Keratinocyte (primary cell): ENCODE measurements at regions not wholly inside any gene's neighbourhood (a gene's known extent, or its start where the extent isn't known, plus 50 kb on each side); places are given as distances from the start of the nearest gene placed in this dataset.

Experiments
- DNase-seq: peaks from one replicate; pipeline ENCODE4 v3.0.0-alpha.2; 2011; ENCODE audit warnings: low read depth, missing footprints, low spot score
- FAIRE-seq: peaks from 2 replicates; lab custom pipeline; 2011; peaks lifted over from hg19 to GRCh38; lab: Jason Lieb, UNC
- H2AFZ ChIP-seq: 2 replicates; pipeline ENCODE4 v1.6.0; 2012; ENCODE audit warnings: low read length, control low read depth, inconsistent platforms; ENCODE audit not compliant: control insufficient read depth
- H3K27ac ChIP-seq: 2 replicates; pipeline ENCODE4 v1.5.1; 2011; ENCODE audit warnings: low read length; ENCODE audit not compliant: control insufficient read depth, insufficient read depth
- H3K27me3 ChIP-seq: 3 replicates; pipeline ENCODE4 v1.6.0; 2011; ENCODE audit warnings: low read length; ENCODE audit not compliant: control insufficient read depth, insufficient read depth; ENCODE audit errors: extremely low read depth
- H3K36me3 ChIP-seq, 2 experiments: 2 replicates in 1 of 2; 3 replicates in 1 of 2; pipeline ENCODE4 v1.5.1; 2011; ENCODE audit warnings: low read length in 2 of 2, mild to moderate bottlenecking in 1 of 2; ENCODE audit not compliant: control insufficient read depth in 2 of 2, insufficient read depth in 2 of 2; ENCODE audit errors: extremely low read depth in 1 of 2
- H3K4me1 ChIP-seq: 3 replicates; pipeline ENCODE4 v1.5.1; 2011; ENCODE audit warnings: low read length; ENCODE audit not compliant: control insufficient read depth, insufficient read depth; ENCODE audit errors: extremely low read depth
- H3K4me2 ChIP-seq: 3 replicates; pipeline ENCODE4 v1.6.0; 2011; ENCODE audit warnings: low read depth, low read length; ENCODE audit not compliant: control insufficient read depth, insufficient read depth; ENCODE audit errors: extremely low read depth
- H3K4me3 ChIP-seq, 3 experiments: fragments of 200-600 bp in 1 of 3; sonication (generic) in 1 of 3; 2 replicates in 2 of 3; 3 replicates in 1 of 3; pipeline ENCODE4 v1.5.1; 2011 to 2016; ENCODE audit warnings: low read length in 3 of 3, mild to moderate bottlenecking in 3 of 3, control low read depth in 2 of 3, inconsistent platforms in 1 of 3, low read depth in 1 of 3, mixed read lengths in 1 of 3, mixed run types in 1 of 3, moderate library complexity in 1 of 3; ENCODE audit not compliant: control insufficient read depth in 2 of 3, insufficient read depth in 2 of 3; ENCODE audit errors: extremely low read depth in 1 of 3
- H3K79me2 ChIP-seq: 2 replicates; pipeline ENCODE4 v1.6.0; 2012; ENCODE audit warnings: low read length; ENCODE audit not compliant: control insufficient read depth, insufficient read depth
- H3K9ac ChIP-seq: 3 replicates; pipeline ENCODE4 v1.6.0; 2011; ENCODE audit warnings: low read length; ENCODE audit not compliant: control insufficient read depth, insufficient read depth; ENCODE audit errors: extremely low read depth
- H3K9me1 ChIP-seq: 3 replicates; pipeline ENCODE4 v1.6.0; 2011; ENCODE audit warnings: low read length; ENCODE audit not compliant: control insufficient read depth, insufficient read depth; ENCODE audit errors: extremely low read depth
- H3K9me3 ChIP-seq: 2 replicates; pipeline ENCODE4 v1.5.1; 2012; ENCODE audit warnings: low read depth, low read length; ENCODE audit not compliant: control insufficient read depth
- H4K20me1 ChIP-seq: 3 replicates; pipeline ENCODE4 v1.6.0; 2011; ENCODE audit warnings: low read length; ENCODE audit not compliant: control insufficient read depth, insufficient read depth; ENCODE audit errors: extremely low read depth
- CTCF ChIP-seq, 3 experiments: IDR thresholded peaks in 1 of 3; conservative IDR thresholded peaks in 1 of 3; optimal IDR thresholded peaks in 1 of 3; 2 replicates in 2 of 3; 3 replicates in 1 of 3; pipeline versions ENCODE3 to v1.5.1; 2011; ENCODE audit warnings: low read length in 3 of 3, mild to moderate bottlenecking in 3 of 3, moderate library complexity in 2 of 3, control low read depth in 1 of 3, inconsistent platforms in 1 of 3; ENCODE audit not compliant: insufficient read depth in 2 of 3; ENCODE audit errors: extremely low read depth in 1 of 3
- EZH2 ChIP-seq: IDR thresholded peaks from one replicate; pipeline ENCODE4 v1.6.1; 2012; ENCODE audit warnings: inconsistent platforms, mild to moderate bottlenecking, low read length, moderate library complexity
- dilution Hi-C: fragments of 300-500 bp; cut with MboI; formaldehyde crosslinking; loops from one replicate; pipeline ENCODE4 v1.7.0; 2020; ENCODE audit warnings: low sequenced_read_pairs; ENCODE audit not compliant: extremely low pct_ligation_motif_present

- dilution Hi-C loops, result no loop called here
- FAIRE-seq, result no peak
- no peaks in the 10 kb centered on the region for H3K27me3 ChIP-seq
Measured at GRCh38 chr16:13795131-13795530, 124.8 kb upstream of the ERCC4 start.

DNA sequence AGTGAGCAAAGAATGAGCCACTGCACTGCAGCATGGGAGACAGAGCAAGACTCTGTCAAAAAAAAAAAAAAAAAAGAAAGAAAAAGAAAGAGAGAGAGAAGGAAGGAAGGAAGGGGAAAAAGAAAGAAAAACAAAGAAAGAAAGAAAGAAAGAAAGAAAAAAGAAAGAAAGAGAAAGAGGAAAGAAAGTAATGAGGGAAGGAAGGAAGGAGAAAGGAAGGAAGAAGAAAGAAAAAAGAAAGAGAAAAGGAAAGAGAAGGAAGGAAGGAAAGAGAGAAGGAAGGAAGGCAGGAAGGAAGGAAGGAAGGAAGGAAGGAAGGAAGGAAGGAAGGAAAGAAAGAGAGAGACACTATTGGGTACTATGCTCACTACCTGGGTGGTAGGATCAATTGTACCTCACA, 122.2 kb upstream of the ERCC4 start:
- no peak overlapping the region for H2AFZ ChIP-seq
- no peaks in the 10 kb centered on the region for H3K9me3 ChIP-seq
- dilution Hi-C loops, result no loop called here
- no peaks in the 10 kb centered on the region for H3K79me2 ChIP-seq
- H3K27me3 ChIP-seq, result no peaks in the 10 kb centered on the region
- H3K4me1 ChIP-seq, result no peaks in the 10 kb centered on the region
- H3K9ac ChIP-seq, result no peak overlapping the region
- no peaks in the 10 kb centered on the region for H3K9me1 ChIP-seq
- no peak overlapping the region for H3K4me3 ChIP-seq
- no peak for DNase-seq
- TF ChIP-seq EZH2, result no peak
- no peak for TF ChIP-seq CTCF (optimal IDR thresholded peaks at IDR 0.05 in 1 of 3, IDR thresholded peaks at IDR 0.05 in 1 of 3, conservative IDR thresholded peaks at IDR 0.05 in 1 of 3; ENCODE audit: extremely low read depth in 1 of 3, insufficient read depth in 2 of 3, low read length in 3 of 3)
- FAIRE-seq, result no peak
- H3K4me2 ChIP-seq, result no peak overlapping the region
- H3K27ac ChIP-seq, result no peak overlapping the region
- H4K20me1 ChIP-seq, result no peaks in the 10 kb centered on the region
- H3K36me3 ChIP-seq, result no peaks in the 10 kb centered on the region

More at GRCh38 chr16:13795131-13795530, 124.8 kb upstream of the ERCC4 start:
- no peak overlapping the region for H2AFZ ChIP-seq
- H3K4me2 ChIP-seq, result no peak overlapping the region
- no peaks in the 10 kb centered on the region for H3K79me2 ChIP-seq
- H3K36me3 ChIP-seq, result no peaks in the 10 kb centered on the region
- no peak overlapping the region for H3K9ac ChIP-seq
- no peak for TF ChIP-seq EZH2
- no peak overlapping the region for H3K27ac ChIP-seq
- no peaks in the 10 kb centered on the region for H3K9me3 ChIP-seq
- H3K4me1 ChIP-seq, result no peaks in the 10 kb centered on the region
- no peaks in the 10 kb centered on the region for H4K20me1 ChIP-seq
- H3K4me3 ChIP-seq, result no peak overlapping the region
- no peak for DNase-seq
- no peaks in the 10 kb centered on the region for H3K9me1 ChIP-seq

- Histone ChIP-seq H3K4me1 (no peaks in the 10 kb centered on the region), H4K20me1 (no peaks in the 10 kb centered on the region), H3K9me1 (no peaks in the 10 kb centered on the region), H3K4me3 (no peak overlapping the region), H3K36me3 (no peaks in the 10 kb centered on the region), H3K4me2 (no peak overlapping the region), H3K27ac (no peak overlapping the region), H2AFZ (no peak overlapping the region), H3K79me2 (no peaks in the 10 kb centered on the region), H3K9me3 (no peaks in the 10 kb centered on the region), H3K27me3 (no peaks in the 10 kb centered on the region), H3K9ac (no peak overlapping the region)
- TF ChIP-seq EZH2, result no peak
- no peak for TF ChIP-seq CTCF (optimal IDR thresholded peaks at IDR 0.05 in 1 of 3, IDR thresholded peaks at IDR 0.05 in 1 of 3, conservative IDR thresholded peaks at IDR 0.05 in 1 of 3; ENCODE audit: extremely low read depth in 1 of 3, insufficient read depth in 2 of 3, low read length in 3 of 3)
- FAIRE-seq (no peak), DNase-seq (no peak)
- dilution Hi-C loops, result no loop called here
Measured at GRCh38 chr16:13798211-13798610, 121.7 kb upstream of the ERCC4 start.
